Activated CD4-positive, alpha-beta T cell treated with anti-CD3 and anti-CD28 coated beads, Interleukin-2, amount 50 U/mL, for 48 hours (primary cell): ENCODE measurements at regions not wholly inside any gene's neighbourhood (a gene's known extent, or its start where the extent isn't known, plus 50 kb on each side); places are given as distances from the start of the nearest gene placed in this dataset.

ENCODE experiments used
- DNase-seq, 2 experiments: peaks; one replicate each; pipeline ENCODE4 v3.0.0-alpha.2; 2020

DNA sequence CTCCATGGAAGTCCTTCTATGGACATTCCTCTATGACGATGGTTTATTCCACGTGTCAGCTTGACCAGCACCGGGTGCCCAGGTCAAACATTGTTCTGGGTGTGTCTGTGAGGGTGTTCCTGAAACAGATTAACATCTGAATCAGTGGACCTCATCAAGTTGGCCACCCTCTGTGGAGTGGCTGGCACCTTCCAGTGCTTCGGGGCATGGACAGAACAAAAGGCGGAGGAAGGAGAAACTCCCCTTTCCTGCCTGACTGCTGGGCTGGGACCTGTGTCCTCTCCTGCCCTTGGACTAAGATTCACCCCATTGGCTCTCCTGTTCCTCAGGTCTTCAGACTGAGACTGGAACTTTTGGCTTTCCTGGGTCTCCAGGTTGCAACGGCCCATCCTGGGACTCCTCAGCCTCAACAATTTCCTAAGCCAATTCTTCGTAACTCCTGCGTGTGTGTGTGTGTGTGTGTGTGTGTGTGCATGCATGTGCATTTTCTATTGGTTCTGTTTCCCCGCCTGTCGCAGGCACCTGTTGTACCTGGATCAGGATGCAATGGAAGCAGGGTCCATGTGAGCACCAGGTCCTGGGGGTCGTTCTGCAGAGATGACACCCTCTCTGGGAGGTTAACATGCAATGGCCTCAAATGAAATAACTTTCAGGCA, 357.2 kb upstream of the SALL3 start:
- no peak for DNase-seq

DNA sequence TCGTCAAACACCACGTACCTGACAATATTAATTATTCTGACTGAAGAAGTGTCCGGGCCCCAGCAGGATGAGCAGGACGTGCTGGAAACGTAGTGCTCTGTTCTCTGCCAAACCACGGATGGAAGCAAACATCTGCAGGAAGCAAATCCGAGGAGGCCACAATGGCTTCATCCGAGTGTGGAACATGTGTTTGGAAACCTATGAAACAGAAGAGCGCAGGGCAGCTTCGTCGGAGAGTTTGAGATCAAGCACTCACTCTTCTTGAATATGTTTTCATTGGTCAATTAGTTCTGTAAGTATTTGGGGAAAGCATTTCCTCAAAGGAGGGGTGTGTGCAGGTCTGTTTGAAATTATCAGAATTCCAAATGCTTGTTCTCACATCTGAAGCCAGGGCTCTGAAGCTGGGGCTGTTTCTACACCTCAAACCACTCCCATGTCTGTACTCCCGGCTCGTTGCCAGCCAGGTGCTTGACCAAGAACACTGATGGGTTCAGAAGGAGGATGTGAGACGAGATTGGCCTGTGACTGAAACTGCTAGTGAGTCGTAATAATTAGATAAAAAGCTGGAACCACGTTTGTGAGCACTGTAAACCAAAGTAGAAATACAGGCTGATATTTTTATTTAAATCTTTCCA, 356.6 kb upstream of the SALL3 start:
- DNase-seq, result no peak

DNA sequence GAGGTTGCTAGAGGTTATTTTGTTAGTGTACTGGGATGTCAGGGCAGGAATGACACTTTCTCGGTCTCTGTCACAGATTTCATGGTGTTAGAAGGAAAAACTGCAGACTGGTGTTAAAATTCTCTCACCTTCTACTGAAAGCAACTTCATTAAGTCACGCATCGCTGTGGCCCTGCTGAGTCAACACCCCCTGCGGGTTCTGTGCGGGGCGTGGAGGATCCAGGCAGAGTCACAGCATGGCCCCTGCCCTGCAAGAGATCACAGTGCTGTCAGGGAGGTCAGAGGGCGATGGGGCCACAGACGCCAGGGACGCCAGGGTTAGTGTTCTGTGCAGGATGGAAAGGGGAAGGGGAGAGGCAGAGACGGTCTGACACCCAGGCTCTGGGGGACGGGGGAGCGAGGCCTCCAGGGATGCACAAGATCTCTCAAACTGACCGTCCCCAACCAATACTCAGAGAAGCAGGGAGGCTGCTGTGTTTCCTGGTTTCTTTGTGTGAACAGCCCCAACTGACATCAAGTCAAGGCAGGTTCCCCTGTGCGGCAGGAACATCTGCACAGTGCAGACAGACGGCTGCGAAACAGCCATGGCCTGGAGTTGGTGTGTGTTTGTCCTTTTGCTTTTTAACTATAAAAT, 354.9 kb upstream of the SALL3 start:
- no peak for DNase-seq

DNA sequence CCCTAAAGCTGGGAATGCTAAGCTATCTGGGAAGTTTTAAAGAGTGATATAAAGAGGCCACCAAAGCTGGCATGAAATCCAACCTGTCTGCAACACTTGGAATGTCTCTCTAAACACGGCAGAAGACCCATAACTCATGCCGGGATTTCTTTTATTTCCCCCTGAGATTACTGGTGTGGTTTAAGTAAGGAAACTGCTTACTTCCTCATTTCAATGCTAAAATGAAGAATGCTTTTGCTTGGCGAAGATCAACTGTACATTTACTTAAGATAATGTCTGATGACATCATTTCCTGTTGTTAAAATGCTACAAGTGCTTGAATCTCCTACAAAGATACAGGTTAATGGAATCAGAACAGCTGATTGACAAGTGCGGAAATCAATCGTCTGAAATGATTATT, 353.8 kb upstream of the SALL3 start:
- no peak for DNase-seq

DNA sequence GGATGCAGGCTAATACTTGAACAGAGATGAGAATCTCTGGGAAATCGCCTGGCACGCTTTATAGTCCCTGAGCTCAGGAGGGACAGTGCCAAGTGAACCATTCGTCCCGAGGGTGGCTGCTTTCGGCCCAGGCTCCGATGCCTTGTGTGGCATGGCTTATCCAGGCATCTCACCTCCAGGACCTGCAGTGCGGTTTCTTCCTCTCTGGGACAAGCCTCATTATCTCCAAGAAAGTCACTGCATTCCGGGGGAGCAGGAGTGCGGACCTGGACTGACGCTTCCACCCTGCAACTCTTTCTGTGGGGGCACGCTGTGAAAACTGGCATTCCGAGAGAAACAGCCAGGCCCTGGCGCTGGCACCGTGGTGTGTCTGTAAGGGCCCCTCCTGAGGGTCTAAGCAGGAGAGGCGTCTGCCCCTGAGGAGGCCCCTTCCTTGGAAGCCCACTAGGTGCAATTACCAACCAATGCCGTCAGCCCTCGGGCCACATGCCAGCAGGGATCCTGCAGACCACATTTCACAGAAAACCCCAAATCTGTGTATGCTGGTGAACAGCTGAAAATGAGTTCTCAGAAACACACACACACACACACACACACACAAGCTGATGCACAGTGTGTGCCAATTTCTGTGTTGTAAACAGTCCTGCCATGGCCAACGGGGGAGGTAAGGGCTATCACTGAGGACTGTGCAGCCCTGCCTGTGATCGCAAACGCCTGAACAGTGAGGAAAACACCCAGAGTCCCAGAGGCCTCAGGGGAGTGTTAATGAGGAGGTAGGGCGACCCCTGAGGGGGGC, 351.9 kb upstream of the SALL3 start:
- no peak for DNase-seq

DNA sequence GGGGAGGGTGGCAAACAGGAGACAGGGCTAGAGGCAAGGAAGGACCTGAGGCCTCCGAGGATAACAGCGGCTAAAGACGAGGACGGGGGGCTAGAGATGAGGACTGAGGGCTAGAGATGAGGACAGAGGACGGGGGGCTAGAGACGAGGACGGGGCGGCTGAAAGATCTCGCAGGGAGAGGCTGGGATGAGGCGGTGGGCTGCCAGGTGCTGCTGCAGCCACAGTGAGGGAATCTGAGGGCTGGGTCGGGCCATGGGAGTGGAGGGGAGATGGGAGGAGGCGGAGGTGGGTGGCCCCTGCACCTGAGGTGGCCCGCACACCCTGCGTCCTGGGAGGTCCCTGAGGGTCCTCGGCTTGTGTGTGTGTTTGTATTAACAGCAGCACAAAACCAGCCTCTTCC, 350.2 kb upstream of the SALL3 start:
- no peak for DNase-seq

DNA sequence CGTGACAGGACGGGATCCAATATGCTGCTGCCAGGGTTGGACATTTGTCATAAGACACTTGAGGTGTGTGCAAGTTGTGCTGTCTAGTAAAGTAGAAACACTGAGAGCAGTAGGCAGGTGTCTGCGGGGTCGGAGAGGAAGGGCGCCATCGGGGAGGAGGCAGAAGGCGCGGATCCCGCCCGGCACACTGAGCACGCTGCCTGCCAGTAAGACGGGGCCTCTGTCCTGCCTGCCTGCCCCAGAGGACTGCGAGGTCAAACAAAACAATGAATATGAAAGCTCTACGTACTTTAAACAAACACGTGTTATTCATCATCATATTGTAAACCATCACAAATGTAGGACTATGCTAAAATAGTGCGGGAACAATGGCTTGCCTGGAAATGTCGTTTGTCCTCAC, 349.3 kb upstream of the SALL3 start:
- DNase-seq, result no peak

DNA sequence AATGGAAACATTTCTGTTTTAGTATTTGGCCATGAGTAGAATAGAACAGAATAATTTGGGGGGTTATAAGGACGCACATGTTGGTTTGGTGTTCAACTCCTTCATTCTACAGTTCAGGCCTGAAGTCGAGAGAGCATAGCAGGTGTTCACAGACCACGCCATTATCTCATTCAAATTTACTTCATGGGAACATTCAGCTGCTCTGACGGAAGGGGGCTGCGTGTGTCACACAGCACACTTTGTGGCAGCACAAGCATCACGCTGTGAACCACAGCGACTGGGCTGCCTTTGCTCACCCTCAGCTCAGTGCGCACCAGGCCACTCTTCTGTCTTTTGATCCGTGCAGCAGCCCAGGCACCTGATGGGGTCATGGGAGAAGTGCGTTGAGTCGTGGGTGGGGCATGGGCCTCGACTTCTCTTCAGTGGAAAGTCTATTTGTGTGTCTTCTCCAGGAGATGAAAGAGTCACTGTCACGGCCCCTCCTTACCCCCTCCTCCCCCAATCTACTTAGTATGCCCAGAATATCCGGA, 348.6 kb upstream of the SALL3 start:
- no peak for DNase-seq

DNA sequence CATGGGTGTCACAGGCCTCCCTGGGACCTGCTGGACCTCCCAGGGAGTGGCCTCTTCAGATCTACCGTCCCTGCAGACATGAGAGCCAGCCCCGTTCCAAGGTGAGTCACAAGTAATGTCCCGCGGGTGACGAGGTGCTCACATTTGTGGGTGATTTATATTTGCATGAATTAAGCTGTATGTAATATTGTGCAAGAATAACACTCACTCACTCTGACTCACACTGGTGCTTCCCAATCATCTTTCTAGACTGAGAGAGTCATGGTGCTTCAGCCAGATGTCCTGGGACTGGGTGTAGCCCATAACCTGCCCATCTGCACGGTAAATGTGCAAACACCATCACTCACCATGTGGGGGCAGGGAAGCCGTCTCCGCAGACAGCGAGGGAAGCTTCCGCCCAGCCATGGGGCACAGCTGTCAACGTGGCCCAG, 347.5 kb upstream of the SALL3 start:
- DNase-seq, result peak in 1 of 2 experiments; percentile 1

DNA sequence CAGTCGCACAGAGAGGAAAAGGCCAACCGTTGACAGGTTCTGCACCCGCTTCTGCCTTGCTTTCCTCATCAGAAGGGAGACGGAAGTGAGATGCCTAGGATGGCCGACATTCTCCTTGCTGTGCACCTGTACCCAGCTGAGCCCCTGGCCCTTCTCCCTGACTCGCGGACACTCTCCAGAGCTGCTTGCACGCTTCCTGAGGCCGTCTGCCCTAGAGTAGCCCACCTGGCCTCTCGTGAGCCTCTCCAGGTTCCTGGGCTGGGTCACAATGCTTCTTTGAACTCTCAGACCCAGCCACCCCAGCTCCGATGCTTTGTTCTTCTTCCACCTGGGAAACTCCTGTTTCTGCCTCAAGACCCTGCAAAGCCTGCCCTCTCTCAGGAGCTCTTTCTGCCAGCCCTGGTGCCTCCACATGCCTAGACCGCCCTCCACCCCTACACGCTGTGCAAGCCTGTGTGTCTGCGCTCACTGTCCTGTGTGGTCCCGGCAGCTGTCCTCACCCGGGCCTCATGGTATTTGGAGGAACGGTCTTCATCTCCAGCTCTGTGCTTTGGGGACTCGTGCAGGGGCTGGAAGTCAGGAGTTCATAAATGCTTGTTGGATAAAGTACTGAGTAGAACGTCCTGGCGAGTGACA, 345.4 kb upstream of the SALL3 start:
- DNase-seq, result no peak

DNA sequence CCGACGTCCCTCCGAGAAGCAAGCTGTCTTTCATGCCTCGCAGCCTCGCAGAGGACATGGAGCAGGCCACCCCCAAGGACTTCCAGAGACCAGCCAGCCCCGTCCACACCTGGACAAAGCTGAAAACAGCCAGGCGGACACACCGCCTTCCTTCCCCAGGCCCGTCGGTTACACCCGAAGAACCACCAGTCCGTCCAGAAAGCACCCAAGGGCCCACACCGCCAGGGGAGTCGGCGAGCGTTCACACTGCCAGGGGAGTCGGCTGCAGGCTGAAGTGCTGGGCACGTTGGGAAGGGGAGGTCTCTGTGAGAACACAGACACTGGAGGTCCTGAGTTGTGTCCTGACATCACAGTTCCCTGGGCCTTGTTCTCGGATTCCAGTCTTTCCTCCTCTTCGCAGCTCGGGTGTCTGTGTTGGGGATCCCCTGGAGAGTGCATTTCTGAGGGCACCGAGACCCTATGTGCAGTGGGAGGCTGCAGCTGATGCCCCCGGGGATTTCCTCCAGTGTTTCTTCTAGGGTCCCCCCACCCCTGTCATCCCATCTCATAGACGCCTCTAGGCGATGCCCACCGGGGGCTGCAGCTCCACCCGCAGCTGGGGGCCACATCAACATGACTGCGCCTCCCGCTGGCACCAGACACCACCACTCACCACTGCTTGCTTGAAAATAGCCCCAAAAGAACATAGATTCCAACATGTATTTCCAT, 344.4 kb upstream of the SALL3 start:
- no peak for DNase-seq

DNA sequence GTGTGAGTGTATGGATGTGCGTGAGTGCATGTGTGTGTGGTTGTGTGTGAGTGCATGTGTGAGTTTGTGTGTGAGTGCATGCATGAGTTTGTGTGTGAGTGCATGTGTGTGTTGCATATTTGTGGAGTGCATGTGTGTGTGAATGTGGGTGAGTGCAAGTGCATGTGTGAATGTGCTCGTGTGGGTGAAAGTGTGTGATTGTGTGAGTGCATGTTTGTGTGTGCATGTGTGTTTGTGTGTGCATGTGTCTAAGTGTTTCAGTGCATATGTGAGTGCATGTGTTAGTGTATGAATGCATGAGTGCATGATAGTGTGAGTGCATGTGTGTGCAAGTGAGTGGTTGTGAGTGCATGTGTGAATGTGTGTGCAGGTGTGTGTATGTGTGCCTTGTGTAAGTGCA, 343.4 kb upstream of the SALL3 start:
- DNase-seq, result no peak

DNA sequence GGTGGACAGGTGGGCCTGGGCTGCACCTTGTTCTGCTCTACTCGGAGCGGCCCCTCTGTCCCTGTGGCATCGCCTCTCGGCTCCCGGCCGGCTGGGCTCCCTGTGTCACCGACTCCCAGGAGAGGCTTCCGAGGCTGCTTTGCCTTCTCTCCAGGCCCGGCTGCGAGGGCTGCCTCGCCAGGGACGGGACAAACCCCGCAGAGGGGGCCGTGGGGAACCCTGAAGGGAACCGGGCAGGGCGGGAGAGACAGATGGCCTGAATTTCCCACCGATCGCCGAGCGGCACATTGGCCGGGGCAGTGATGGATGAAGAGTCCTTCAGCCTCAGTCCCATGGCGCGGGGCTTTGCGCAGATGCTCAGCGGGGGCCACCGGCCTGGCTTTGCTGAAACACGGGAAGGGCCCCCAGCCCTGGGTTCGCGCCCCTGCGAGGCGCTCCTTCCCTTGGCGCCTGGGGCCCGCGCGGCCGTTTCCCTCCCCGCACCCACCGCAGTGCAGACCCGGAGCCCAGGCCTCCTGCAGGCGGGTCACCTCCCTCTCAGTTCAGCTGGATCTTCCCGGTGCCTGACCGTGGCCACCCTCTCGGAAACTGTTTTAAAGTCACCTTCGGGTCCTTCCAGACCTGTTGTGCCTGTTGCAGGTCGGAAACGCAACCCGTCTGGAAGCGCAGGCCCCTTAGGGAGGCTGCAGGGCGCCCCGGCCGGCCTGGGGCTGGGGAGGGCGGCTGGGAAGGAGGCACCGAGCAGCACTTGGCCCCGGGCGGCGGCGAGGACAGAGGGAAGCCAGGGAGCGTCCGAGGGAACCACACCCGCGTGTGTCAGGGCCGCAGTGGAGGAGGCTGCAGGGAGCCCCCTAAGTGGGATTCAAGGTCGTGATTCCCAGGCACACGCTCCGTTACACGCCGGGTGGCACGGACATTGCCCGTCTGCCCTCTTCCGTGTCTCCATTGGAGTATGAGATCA, 341.9 kb upstream of the SALL3 start:
- DNase-seq, result no peak

DNA sequence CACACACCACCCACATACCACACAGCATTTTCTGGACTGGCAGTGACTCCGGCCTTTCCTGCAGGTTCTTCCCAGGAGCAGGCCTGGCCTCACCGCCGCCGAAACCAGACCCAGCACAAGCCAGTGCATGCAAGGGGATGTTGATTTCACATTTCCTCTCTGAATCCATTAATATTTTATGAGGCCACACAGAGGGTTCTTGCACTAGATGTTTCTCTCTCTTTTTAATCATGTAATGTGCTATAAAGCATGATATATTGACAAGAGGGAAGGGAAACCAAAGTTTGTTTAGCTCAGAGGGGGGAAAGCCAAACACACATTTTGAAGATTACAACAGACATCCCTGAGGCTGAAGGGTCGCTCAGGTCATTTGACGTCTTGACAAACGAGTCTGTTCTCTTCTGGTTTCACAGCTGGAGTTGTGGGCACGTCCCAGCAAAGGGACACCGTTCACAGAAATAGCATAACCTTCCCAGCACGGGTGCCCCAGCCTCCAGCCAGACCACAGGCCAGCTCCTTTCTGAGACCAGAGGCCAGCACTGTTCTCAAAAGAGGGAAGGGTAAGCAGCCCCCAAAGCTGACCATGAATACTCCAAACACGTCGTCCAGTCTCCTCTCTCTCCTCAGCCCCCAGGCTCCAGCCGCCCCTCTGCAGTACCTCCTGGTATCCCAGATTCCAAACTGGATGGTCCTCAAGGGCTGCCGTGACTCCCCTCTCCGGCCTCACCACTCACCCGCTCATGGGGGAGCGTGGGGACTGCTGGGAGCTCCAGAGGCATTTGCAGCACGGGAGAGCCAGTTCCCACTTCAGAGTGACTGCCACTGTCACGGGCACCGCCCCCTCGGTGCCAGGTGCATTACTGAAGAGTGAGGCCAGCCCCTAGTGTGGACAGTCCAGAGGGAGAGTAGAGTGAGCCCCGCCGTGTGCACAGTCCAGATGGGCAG, 340.3 kb upstream of the SALL3 start:
- DNase-seq, result no peak

DNA sequence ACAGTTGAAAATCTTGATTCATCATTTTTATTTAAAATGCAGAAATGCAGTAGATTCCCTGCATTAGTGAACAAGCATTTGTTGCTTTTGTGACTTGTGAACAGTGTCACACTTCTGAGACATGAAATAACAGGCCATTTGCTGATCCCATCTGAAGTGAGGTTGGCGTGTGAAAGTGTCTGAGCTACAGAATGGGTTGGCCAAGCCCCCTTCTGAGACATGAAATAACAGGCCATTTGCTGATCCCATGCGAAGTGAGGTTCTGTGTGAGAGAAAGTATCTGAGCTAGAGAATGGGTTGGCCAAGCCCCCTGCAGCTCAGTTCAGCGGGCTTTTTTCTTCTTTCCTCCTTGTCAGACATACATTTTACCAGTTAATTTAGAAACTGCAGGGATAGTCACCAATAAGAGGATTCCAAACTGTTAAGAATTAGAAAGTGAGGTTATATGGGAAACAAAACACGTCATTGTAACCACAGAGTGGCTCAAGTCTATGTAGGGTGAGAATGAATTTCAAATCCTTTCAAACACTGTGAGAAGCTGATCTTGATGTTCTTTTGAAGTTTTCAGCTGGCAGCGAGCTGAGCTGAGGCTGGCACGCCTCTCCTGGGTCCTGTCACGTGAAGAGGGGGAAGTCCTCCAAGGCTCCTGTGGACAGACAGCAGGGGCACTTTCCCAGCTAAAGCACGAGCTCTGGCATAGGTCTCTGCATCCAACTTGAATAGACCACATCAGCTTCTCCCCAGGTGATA, 339.2 kb upstream of the SALL3 start:
- no peak for DNase-seq

DNA sequence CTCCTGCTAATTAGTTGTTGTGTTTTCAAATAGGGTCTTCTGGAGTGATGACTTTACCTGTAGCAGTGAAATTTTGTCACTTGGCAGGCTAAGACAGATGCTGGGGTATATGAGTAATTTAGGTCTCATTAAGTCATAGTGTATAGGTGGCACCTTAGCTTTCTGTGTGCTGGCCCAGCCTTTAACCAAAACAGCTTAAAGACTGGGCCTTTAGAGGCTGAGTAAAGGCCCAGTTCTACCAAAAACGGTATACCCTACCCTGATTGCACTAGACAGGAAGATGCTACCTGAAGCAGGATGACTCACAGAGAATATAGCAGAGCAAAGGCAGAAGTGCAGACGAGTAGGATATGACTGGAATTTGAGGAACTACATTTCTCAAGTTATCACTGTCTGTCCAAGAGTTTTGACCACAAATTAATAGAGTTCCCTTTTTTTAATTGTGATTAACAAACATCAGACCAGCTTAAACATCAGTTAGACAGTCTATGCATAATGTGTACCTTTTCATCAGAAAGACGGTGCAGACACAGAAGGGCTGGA, 337.9 kb upstream of the SALL3 start:
- no peak for DNase-seq

DNA sequence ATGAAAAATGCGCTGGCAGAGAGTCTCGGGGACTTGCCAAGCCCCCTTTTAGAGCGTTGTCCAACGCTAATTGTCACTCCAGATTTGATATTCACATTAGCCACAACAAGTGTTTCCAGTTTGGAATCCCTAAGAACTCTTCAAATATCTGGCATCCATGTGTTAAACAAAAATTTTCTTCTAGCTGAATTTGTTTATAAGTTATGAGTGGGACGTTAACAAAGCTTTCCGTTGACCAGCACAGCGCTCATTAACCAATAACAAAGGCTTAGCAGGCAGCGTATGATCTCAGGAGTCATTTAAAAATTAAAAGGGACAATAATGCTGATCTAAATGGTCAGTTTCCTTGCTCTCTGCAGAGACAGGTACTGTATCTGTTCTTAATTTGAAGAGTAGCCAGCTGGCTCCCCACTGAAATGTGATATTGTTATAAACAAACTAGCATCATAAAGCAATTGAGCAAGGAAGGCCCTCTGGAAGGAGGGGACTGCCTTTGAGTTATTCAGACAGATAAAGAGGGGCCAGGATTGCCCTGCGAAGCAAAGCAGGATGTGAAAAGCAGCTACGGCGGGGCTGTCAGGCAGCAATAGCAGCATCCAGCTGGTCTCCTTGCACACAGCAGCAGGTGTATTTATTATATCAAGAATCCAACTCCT, 337.2 kb upstream of the SALL3 start:
- DNase-seq, result no peak

DNA sequence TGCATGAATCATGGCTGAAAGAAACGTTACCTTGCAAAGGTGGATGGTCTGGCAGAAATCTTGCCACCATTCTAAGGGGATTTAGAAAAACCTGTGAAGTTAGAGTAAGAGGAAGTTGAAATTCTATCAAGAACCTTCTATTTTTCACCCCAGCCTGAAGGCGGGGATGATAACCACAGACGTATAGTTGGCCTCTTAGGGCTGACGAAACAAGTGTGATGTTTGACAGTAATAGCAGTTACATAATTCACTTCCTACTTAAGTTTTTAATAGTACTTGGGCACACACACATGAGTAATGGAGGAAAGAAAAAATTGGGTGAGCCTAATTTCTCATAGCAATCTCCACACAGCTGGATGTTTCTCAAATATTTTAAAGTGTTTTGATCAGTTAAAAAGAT, 336.6 kb upstream of the SALL3 start:
- no peak for DNase-seq
